ENCODE measurements at regions not wholly inside any gene's neighbourhood (a gene's known extent, or its start where the extent isn't known, plus 50 kb on each side); places are given as distances from the start of the nearest gene placed in this dataset.

DNA sequence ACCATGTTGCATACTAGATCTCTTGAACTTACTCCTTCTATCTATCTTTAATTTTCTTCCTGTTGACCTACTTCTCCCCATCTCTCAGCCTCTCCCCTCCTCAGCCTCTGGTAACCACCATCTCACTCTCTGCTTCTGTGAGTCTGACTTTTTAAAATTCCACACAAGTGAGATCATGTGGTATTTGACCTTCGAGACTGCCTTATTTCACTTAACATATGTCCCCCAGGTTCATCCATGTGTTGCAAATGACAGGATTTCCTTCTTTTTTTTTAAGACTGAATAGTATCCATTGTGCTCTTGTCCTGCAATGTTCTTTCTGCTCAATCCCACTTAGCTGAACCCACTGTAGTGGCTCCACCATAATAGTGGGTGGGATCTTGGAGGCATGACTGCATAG is 51.4 kb upstream of the DNAJC1 start:
- Mint-ChIP-seq H3K27me3 (no peaks in the 10 kb centered on the region), H3K4me3 (no peak overlapping the region), H3K27ac (no peak overlapping the region), H3K9me3 (ENCODE audit: low read depth) (no peaks in the 10 kb centered on the region), H3K4me1 (no peaks in the 10 kb centered on the region), H3K36me3 (no peaks in the 10 kb centered on the region)
- ATAC-seq (no peak), DNase-seq (no peak)
- CTCF ChIA-PET: no interaction called here

Measured in activated CD8-positive, alpha-beta memory T cell treated with anti-CD3 and anti-CD28 coated beads, Interleukin-2, amount 10 ng/mL, durations not matched to agents 7 days and 5 days (primary cell).